Uterus (tissue), 3 donors: ENCODE measurements at regions not wholly inside any gene's neighbourhood (a gene's known extent, or its start where the extent isn't known, plus 50 kb on each side); places are given as distances from the start of the nearest gene placed in this dataset.

Source experiments
- DNase-seq, 2 donors: peaks; one replicate each; pipeline ENCODE4 v3.0.0-alpha.2; 2019 to 2020
- H3K27ac ChIP-seq, 2 donors: fragments of 200-600 bp; sonication (generic); 1 replicate in 1 of 2; 2 replicates in 1 of 2; pipeline ENCODE4 v1.5.1; 2016 to 2018
- H3K27me3 ChIP-seq, 2 donors: fragments of 200-600 bp; sonication (generic); one replicate each; pipeline ENCODE4 v1.5.1; 2018 to 2019; ENCODE audit warnings: control low read depth in 1 of 2
- H3K36me3 ChIP-seq, 2 donors: fragments of 200-600 bp; sonication (generic); one replicate each; pipeline ENCODE4 v1.5.1; 2019; ENCODE audit warnings: control low read depth in 1 of 2
- H3K4me1 ChIP-seq, 2 donors: fragments of 200-600 bp; sonication (generic); one replicate each; pipeline ENCODE4 v1.5.1; 2018 to 2019; ENCODE audit warnings: control low read depth in 1 of 2
- H3K4me3 ChIP-seq, 2 donors: fragments of 200-600 bp; sonication (generic); 1 replicate in 1 of 2; 2 replicates in 1 of 2; pipeline ENCODE4 v1.5.1; 2018 to 2019; ENCODE audit warnings: mild to moderate bottlenecking in 1 of 2
- H3K9me3 ChIP-seq, 2 donors: fragments of 200-600 bp; sonication (generic); one replicate each; pipeline ENCODE4 v1.5.1; 2019; ENCODE audit warnings: control low read depth in 1 of 2
- CTCF ChIP-seq, 4 experiments: fragments of 200-600 bp in 2 of 4; fragments of 450-650 bp in 2 of 4; sonication (generic) in 2 of 4; IDR thresholded peaks; one replicate each; pipeline ENCODE4 v1.5.1; 2016 to 2019; ENCODE audit warnings: antibody characterized with exemption in 4 of 4, mild to moderate bottlenecking in 2 of 4, moderate library complexity in 1 of 4
- POLR2A ChIP-seq, 2 donors: fragments of 450-650 bp; IDR thresholded peaks; one replicate each; pipeline ENCODE4 v1.6.1; 2016; ENCODE audit warnings: antibody characterized with exemption in 2 of 2, mild to moderate bottlenecking in 1 of 2, moderate library complexity in 1 of 2
- intact Hi-C: fragments of 100-400 bp; cut with DNase I; formaldehyde crosslinking; loops from one replicate; pipeline ENCODE4 v1.15.1; 2023; ENCODE audit warnings: low total_unique reads
- donor health status: DM: yes; HTN: yes; CAD: no.

- Histone ChIP-seq H3K9me3 (no peaks in the 10 kb centered on the region), H3K36me3 (no peaks in the 10 kb centered on the region), H3K4me1 (no peaks in the 10 kb centered on the region), H3K27me3 (no peaks in the 10 kb centered on the region), H3K27ac (no peak overlapping the region), H3K4me3 (no peak overlapping the region)
- intact Hi-C loops = no loop called here
- no peak for DNase-seq
- TF ChIP-seq POLR2A (IDR thresholded peaks at IDR 0.05) (no peak), CTCF (IDR thresholded peaks at IDR 0.05) (no peak)
These were observed 871.5 kb downstream of the AMY1C start for GRCh38 chr1:104621221-104621620.

- Histone ChIP-seq H3K4me3 (no peak overlapping the region), H3K36me3 (no peaks in the 10 kb centered on the region), H3K27me3 (no peaks in the 10 kb centered on the region), H3K27ac (no peak overlapping the region), H3K9me3 (no peaks in the 10 kb centered on the region), H3K4me1 (no peaks in the 10 kb centered on the region)
- intact Hi-C loops = no loop called here
- TF ChIP-seq POLR2A (IDR thresholded peaks at IDR 0.05) = no peak
- TF ChIP-seq CTCF (IDR thresholded peaks at IDR 0.05) = no peak
- DNase-seq = no peak
These were observed 874.8 kb downstream of the AMY1C start for GRCh38 chr1:104624538-104624937.

GRCh38 chr1:104629589-104629988, 879.9 kb downstream of the AMY1C start:
- Histone ChIP-seq H3K27me3 (no peaks in the 10 kb centered on the region), H3K4me1 (no peaks in the 10 kb centered on the region), H3K27ac (no peak overlapping the region), H3K36me3 (no peaks in the 10 kb centered on the region), H3K9me3 (no peaks in the 10 kb centered on the region), H3K4me3 (no peak overlapping the region)
- intact Hi-C loops = no loop called here
- TF ChIP-seq CTCF (IDR thresholded peaks at IDR 0.05) (no peak), POLR2A (IDR thresholded peaks at IDR 0.05) (no peak)
- no peak for DNase-seq

GRCh38 chr1:104630567-104631149, 881.0 kb downstream of the AMY1C start:
- Histone ChIP-seq H3K4me1 (no peaks in the 10 kb centered on the region), H3K27me3 (no peaks in the 10 kb centered on the region), H3K36me3 (no peaks in the 10 kb centered on the region), H3K4me3 (no peak overlapping the region), H3K9me3 (no peaks in the 10 kb centered on the region), H3K27ac (no peak overlapping the region)
- intact Hi-C loops = no loop called here
- DNase-seq = no peak
- TF ChIP-seq CTCF (IDR thresholded peaks at IDR 0.05) = no peak
- no peak for TF ChIP-seq POLR2A (IDR thresholded peaks at IDR 0.05)

GRCh38 chr1:104636581-104636980, 886.9 kb downstream of the AMY1C start:
- no peaks in the 10 kb centered on the region for H3K27me3 ChIP-seq
- no peak overlapping the region for H3K4me3 ChIP-seq
- no peaks in the 10 kb centered on the region for H3K4me1 ChIP-seq
- no peaks in the 10 kb centered on the region for H3K36me3 ChIP-seq
- intact Hi-C loops = no loop called here
- no peaks in the 10 kb centered on the region for H3K9me3 ChIP-seq
- TF ChIP-seq POLR2A (IDR thresholded peaks at IDR 0.05) (no peak), CTCF (IDR thresholded peaks at IDR 0.05) (no peak)
- DNase-seq = no peak
- H3K27ac ChIP-seq = no peak overlapping the region
